ENCODE measurements at regions not wholly inside any gene's neighbourhood (a gene's known extent, or its start where the extent isn't known, plus 50 kb on each side); places are given as distances from the start of the nearest gene placed in this dataset.

DNA sequence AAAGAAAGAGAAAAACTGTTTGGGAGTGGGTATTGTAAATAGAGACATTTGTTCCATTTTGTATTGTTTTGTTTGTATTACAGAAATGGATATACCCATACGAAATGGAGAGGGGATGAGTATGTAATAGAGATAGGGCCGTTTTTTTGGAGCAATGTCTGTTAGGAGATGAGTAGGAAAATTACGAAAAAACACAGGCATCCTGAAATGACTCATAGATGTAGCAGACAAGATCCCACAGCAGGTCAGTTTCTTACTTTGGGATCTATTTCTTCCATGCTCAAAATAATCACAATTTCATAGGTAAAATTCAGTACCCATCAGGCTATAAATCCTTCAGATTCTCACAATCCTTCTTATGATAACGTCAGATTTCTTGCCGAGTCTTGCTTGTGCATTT lies 779.4 kb upstream of the SLITRK1 start:
- DNase-seq: no peak
- TF ChIP-seq POLR2A (IDR thresholded peaks at IDR 0.05): no peak
- TF ChIP-seq, protein P1, sequence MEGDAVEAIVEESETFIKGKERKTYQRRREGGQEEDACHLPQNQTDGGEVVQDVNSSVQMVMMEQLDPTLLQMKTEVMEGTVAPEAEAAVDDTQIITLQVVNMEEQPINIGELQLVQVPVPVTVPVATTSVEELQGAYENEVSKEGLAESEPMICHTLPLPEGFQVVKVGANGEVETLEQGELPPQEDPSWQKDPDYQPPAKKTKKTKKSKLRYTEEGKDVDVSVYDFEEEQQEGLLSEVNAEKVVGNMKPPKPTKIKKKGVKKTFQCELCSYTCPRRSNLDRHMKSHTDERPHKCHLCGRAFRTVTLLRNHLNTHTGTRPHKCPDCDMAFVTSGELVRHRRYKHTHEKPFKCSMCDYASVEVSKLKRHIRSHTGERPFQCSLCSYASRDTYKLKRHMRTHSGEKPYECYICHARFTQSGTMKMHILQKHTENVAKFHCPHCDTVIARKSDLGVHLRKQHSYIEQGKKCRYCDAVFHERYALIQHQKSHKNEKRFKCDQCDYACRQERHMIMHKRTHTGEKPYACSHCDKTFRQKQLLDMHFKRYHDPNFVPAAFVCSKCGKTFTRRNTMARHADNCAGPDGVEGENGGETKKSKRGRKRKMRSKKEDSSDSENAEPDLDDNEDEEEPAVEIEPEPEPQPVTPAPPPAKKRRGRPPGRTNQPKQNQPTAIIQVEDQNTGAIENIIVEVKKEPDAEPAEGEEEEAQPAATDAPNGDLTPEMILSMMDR (IDR thresholded peaks at IDR 0.05): no peak
- H3K9me3 ChIP-seq: no peaks in the 10 kb centered on the region
- no peak overlapping the region for H3K4me3 ChIP-seq (replicated peaks in 1 of 3)
- WGBS, 2 donors: 89 to 91% methylated on average over 5 of the region's 5 CpGs
- intact Hi-C loops (cut with DNase I): no loop called here
- no peak overlapping the region for H3K27ac ChIP-seq
- H3K27me3 ChIP-seq: no peaks in the 10 kb centered on the region
- H3K36me3 ChIP-seq: no peaks in the 10 kb centered on the region
- no peaks in the 10 kb centered on the region for H3K4me1 ChIP-seq

DNA sequence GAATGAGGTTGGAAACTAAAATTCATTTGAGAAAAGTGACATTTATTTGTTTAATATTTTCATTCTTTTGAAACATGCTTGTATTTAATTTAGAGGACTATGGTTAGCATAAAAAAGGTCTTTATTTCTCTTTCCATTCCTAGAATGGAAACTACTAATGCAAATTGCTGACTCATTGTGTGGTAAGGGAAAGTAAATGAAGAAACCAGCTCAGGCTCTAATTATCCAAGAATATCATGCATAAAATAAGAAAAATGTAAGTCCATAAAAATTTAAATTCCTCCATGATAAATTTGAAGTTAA lies 777.0 kb upstream of the SLITRK1 start:
- no peaks in the 10 kb centered on the region for H3K9me3 ChIP-seq
- TF ChIP-seq POLR2A (IDR thresholded peaks at IDR 0.05): no peak
- TF ChIP-seq, protein P1 (IDR thresholded peaks at IDR 0.05): no peak
- no peak overlapping the region for H3K4me3 ChIP-seq (replicated peaks in 1 of 3)
- H3K27me3 ChIP-seq: no peaks in the 10 kb centered on the region
- no peaks in the 10 kb centered on the region for H3K36me3 ChIP-seq
- DNase-seq: no peak
- H3K27ac ChIP-seq: no peak overlapping the region
- intact Hi-C loops (cut with DNase I): no loop called here
- H3K4me1 ChIP-seq: peaks cover 0 to 7% of the 10 kb centered on the region in 2 donors

DNA sequence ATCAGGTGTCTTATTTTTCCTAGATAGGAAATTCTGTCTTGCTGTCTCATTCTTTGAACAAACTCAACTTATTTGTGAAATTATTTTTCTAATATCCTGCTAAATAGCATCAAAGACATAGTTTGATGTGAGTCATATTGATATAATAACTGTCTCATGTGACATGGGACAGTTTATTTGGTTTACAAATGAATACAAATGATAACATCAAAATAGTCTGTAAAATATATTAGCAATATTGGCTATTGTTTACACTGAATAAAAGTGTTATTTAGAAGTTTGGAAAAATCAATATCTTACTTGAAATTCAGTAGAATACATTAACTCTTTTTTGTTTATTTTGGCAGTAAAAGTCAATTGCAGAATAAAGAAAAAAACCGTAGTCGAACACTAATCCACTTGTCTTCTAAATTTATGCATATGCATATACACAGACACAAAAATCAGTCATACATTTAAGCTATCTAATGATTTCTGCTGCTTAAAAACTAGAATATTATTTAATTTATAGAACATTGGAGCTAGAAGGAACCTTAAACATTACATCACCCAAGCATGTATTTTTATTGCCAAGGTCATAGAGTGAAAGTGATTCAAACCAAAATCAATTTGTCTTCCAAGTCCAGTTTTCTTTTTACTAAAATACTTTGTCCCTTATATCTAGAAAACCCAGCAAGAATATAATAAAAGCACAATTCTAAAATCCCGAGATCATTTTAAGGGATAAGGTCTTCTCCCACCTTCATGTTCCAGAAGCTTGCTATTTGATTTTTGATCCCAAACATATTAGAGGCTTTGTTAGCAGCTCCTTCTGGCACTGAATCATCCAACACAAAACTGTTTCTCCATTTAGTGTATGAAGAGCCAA lies 776.5 kb upstream of the SLITRK1 start:
- 78 to 85% methylated on average over 3 of the region's 3 CpGs for WGBS, 2 donors
- Histone ChIP-seq H3K4me3 (replicated peaks in 1 of 3) (no peak overlapping the region), H3K27ac (no peak overlapping the region), H3K9me3 (no peaks in the 10 kb centered on the region), H3K36me3 (no peaks in the 10 kb centered on the region), H3K4me1 (peaks cover 0 to 8% of the 10 kb centered on the region in 2 donors), H3K27me3 (no peaks in the 10 kb centered on the region)
- no peak for DNase-seq
- intact Hi-C loops (cut with DNase I): no loop called here
- TF ChIP-seq, protein P1 (IDR thresholded peaks at IDR 0.05): no peak
- TF ChIP-seq POLR2A (IDR thresholded peaks at IDR 0.05): no peak

DNA sequence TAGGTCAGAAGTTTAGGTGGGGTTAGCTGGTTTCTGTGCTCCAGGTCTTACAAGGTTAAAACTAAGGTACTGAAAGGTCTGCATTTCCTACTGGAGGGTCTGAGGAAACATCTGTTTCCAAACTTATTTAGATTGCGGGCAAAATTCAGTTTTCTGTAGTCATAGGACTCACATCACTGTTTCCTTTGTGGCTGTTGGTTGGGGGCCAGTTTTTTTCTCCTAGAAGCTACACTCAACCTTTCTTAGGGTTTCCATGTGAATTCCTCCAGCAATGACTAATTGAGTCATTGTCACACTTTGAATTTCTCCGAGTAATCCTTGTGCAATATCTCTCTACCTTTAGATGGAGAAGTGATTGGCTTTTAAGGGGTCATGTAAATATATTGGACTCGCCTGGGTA lies 773.4 kb upstream of the SLITRK1 start:
- H3K4me3 ChIP-seq (replicated peaks in 1 of 3): no peak overlapping the region
- H3K27me3 ChIP-seq: no peaks in the 10 kb centered on the region
- intact Hi-C loops (cut with DNase I): no loop called here
- H3K4me1 ChIP-seq: peaks cover 0 to 14% of the 10 kb centered on the region in 2 donors
- no peak for TF ChIP-seq POLR2A (IDR thresholded peaks at IDR 0.05)
- TF ChIP-seq, protein P1 (IDR thresholded peaks at IDR 0.05): no peak
- WGBS, 2 donors: 80 to 89% methylated on average over 3 of the region's 3 CpGs
- H3K27ac ChIP-seq: no peak overlapping the region
- no peak for DNase-seq
- no peaks in the 10 kb centered on the region for H3K36me3 ChIP-seq
- H3K9me3 ChIP-seq: no peaks in the 10 kb centered on the region

DNA sequence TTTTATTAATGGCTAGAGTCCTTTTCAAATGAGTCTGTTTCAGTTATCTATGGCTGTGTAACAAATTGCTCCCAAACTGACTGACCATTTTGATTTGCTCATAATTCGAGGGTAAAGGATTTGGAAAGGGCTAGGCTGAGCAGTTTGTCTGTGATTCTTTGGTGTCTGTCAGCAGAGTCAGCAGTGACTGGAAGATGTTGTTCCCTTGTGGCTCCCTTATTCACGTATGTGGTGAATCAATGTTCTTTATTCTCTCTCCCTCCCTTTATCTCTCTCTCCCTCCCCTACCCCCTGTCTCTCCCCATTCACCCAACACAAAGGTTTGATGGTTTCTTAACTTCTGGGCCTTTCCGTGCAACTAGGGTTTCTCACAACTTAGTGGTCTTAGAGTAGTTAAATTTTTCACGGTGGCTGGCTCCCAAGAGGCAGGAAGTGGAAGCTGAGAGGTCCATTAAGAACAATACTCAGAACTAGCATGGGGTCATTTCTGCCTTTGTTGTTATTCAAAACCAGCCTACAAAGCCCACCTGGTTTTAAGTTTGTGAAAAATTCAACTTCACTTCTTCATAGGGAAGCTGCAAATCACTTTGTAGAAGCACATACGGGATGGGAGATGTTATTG lies 772.5 kb upstream of the SLITRK1 start:
- Histone ChIP-seq H3K27ac (peak overlapping the region; percentile 6 to 48 (median 41)), H3K36me3 (no peaks in the 10 kb centered on the region), H3K9me3 (no peaks in the 10 kb centered on the region), H3K27me3 (no peaks in the 10 kb centered on the region), H3K4me1 (peaks cover 0 to 14% of the 10 kb centered on the region in 2 donors), H3K4me3 (replicated peaks in 1 of 3) (no peak overlapping the region)
- WGBS, 2 donors: 44 to 48% methylated on average over 5 of the region's 5 CpGs
- TF ChIP-seq, protein P1 (IDR thresholded peaks at IDR 0.05): no peak
- no peak for TF ChIP-seq POLR2A (IDR thresholded peaks at IDR 0.05)
- intact Hi-C loops (cut with DNase I): no loop called here
- peak in 1 of 2 donors; percentile 12 for DNase-seq
